ENCODE measurements at regions not wholly inside any gene's neighbourhood (a gene's known extent, or its start where the extent isn't known, plus 50 kb on each side); places are given as distances from the start of the nearest gene placed in this dataset.

- no peak for TF ChIP-seq CTCF (IDR thresholded peaks at IDR 0.05)
- TF ChIP-seq POLR2A (IDR thresholded peaks at IDR 0.05) = no peak
These were observed 296.0 kb upstream of the KIAA1217 start for GRCh38 chr10:23912884-23913404.

All from Peyer's patch (tissue), 4 donors.